T47D (cell line): ENCODE measurements at regions not wholly inside any gene's neighbourhood (a gene's known extent, or its start where the extent isn't known, plus 50 kb on each side); places are given as distances from the start of the nearest gene placed in this dataset.
"Not testable (repeated sequence)": the region's sequence is repeated elsewhere in the genome, so short reads cannot be mapped to it uniquely, and the experiment has no call there.

Experiments
- DNase-seq, 2 experiments: peaks; one replicate each; pipeline versions ENCODE4 v3.0.0 to v3.0.0-alpha.2; 2011 to 2012; ENCODE audit warnings: low read depth in 1 of 2, low spot score in 1 of 2
- JUND ChIP-seq: IDR thresholded peaks from 2 replicates; pipeline ENCODE4 v1.6.1; 2012; ENCODE audit warnings: low read depth
- in situ Hi-C: cut with HindIII; loops from 2 replicates; pipeline ENCODE4 v1.10.0; 2016; ENCODE audit warnings: low sequenced_read_pairs, low pct_unique_long_range_greater_than_20kb

GRCh38 chr4:120314969-120315368 is 248.3 kb upstream of the MAD2L1 start:
- no peak for TF ChIP-seq JUND
- DNase-seq: no peak
- in situ Hi-C loops: no loop called here

GRCh38 chr4:120304801-120305200 is 238.2 kb upstream of the MAD2L1 start:
- no peak for TF ChIP-seq JUND
- in situ Hi-C loops: no loop called here
- DNase-seq: no peak

GRCh38 chr4:120299631-120300030 is 233.0 kb upstream of the MAD2L1 start:
- no peak for TF ChIP-seq JUND
- in situ Hi-C loops: no loop called here
- no peak for DNase-seq

- TF ChIP-seq JUND: no peak
- DNase-seq: no peak
- in situ Hi-C loops: no loop called here
These were observed 226.7 kb upstream of the MAD2L1 start for GRCh38 chr4:120293341-120293740.

- TF ChIP-seq JUND: no peak
- no peak for DNase-seq
- in situ Hi-C loops: no loop called here
These were observed 224.9 kb upstream of the MAD2L1 start for GRCh38 chr4:120291541-120291940.

GRCh38 chr4:120290553-120290952 is 223.9 kb upstream of the MAD2L1 start:
- DNase-seq: no peak
- no peak for TF ChIP-seq JUND
- in situ Hi-C loops: no loop called here

GRCh38 chr4:120286813-120287212 is 220.2 kb upstream of the MAD2L1 start:
- no peak for TF ChIP-seq JUND
- in situ Hi-C loops: no loop called here
- DNase-seq: no peak

- TF ChIP-seq JUND: no peak
- DNase-seq: no peak
- in situ Hi-C loops: no loop called here
These were observed 214.9 kb upstream of the MAD2L1 start for GRCh38 chr4:120281581-120281980.

GRCh38 chr4:120277391-120277790 is 210.7 kb upstream of the MAD2L1 start:
- in situ Hi-C loops: no loop called here
- no peak for DNase-seq

GRCh38 chr4:120266602-120267001 is 200.0 kb upstream of the MAD2L1 start:
- no peak for TF ChIP-seq JUND
- in situ Hi-C loops: no loop called here
- no peak for DNase-seq

More at GRCh38 chr4:120277391-120277790, 210.7 kb upstream of the MAD2L1 start:
- no peak for TF ChIP-seq JUND

- no peak for TF ChIP-seq JUND
- DNase-seq: no peak
- in situ Hi-C loops: no loop called here
These were observed 197.0 kb upstream of the MAD2L1 start for GRCh38 chr4:120263618-120264017.

GRCh38 chr4:120261117-120261516 is 194.5 kb upstream of the MAD2L1 start:
- DNase-seq: no peak
- in situ Hi-C loops: no loop called here
- no peak for TF ChIP-seq JUND

- in situ Hi-C loops, DNase-seq: not testable (repeated sequence)
These were observed 189.6 kb upstream of the MAD2L1 start for GRCh38 chr4:120256112-120256775.
